ENCODE measurements at regions not wholly inside any gene's neighbourhood (a gene's known extent, or its start where the extent isn't known, plus 50 kb on each side); places are given as distances from the start of the nearest gene placed in this dataset.
"Not testable (repeated sequence)": the region's sequence is repeated elsewhere in the genome, so short reads cannot be mapped to it uniquely, and the experiment has no call there.

GRCh38 chr12:71385155-71385554, 54.4 kb upstream of the LGR5 start:
- no peak for DNase-seq

GRCh38 chr12:71376711-71377355, 62.8 kb upstream of the LGR5 start:
- DNase-seq = not testable (repeated sequence)

- no peak for DNase-seq
These were observed 68.5 kb upstream of the LGR5 start for GRCh38 chr12:71371122-71371521.

GRCh38 chr12:71360013-71360412, 79.6 kb upstream of the LGR5 start:
- DNase-seq = no peak

GRCh38 chr12:71356569-71356968, 83.0 kb upstream of the LGR5 start:
- no peak for DNase-seq

GRCh38 chr12:71354871-71355270, 84.7 kb upstream of the LGR5 start:
- no peak for DNase-seq

GRCh38 chr12:71353607-71354006, 86.0 kb upstream of the LGR5 start:
- no peak for DNase-seq

- DNase-seq = no peak
These were observed 89.6 kb upstream of the LGR5 start for GRCh38 chr12:71349950-71350349.

- DNase-seq = no peak
These were observed 100.7 kb upstream of the LGR5 start for GRCh38 chr12:71338933-71339332.

- DNase-seq = no peak
These were observed 103.7 kb upstream of the LGR5 start for GRCh38 chr12:71335963-71336257.

- DNase-seq = no peak
These were observed 104.2 kb upstream of the LGR5 start for GRCh38 chr12:71335151-71335962.

GRCh38 chr12:71333418-71333817, 106.2 kb upstream of the LGR5 start:
- no peak for DNase-seq

GRCh38 chr12:71329956-71330355, 109.6 kb upstream of the LGR5 start:
- DNase-seq = no peak

- DNase-seq = no peak
These were observed 118.1 kb upstream of the LGR5 start for GRCh38 chr12:71321531-71321930.

- DNase-seq = no peak
These were observed 118.5 kb upstream of the LGR5 start for GRCh38 chr12:71321130-71321529.

- no peak for DNase-seq
These were observed 124.1 kb upstream of the LGR5 start for GRCh38 chr12:71315328-71315985.

- no peak for DNase-seq
These were observed 126.7 kb upstream of the LGR5 start for GRCh38 chr12:71312768-71313403.

- DNase-seq = not testable (repeated sequence)
These were observed 128.0 kb upstream of the LGR5 start for GRCh38 chr12:71311611-71312010.

- no peak for DNase-seq
These were observed 132.8 kb upstream of the LGR5 start for GRCh38 chr12:71306808-71307207.

- DNase-seq = no peak
These were observed 135.3 kb upstream of the LGR5 start for GRCh38 chr12:71304306-71304705.

- DNase-seq = no peak
These were observed 136.4 kb upstream of the LGR5 start for GRCh38 chr12:71303199-71303598.

GRCh38 chr12:71300772-71301675, 138.6 kb upstream of the LGR5 start:
- no peak for DNase-seq
